ENCODE measurements at regions not wholly inside any gene's neighbourhood (a gene's known extent, or its start where the extent isn't known, plus 50 kb on each side); places are given as distances from the start of the nearest gene placed in this dataset.
A peak's percentile ranks its signal among the peaks of the same experiment; 100 is the strongest.

- BruUV-seq (replicated peaks): no TSS peak
- H3K36me3 ChIP-seq (ENCODE audit: insufficient read depth, low read length, poor library complexity, severe bottlenecking): no peaks in the 10 kb centered on the region
- H3K4me3 ChIP-seq (ENCODE audit: low read depth, low read length, poor library complexity, severe bottlenecking): no peak overlapping the region
- TF ChIP-seq CTCF (conservative IDR thresholded peaks at IDR 0.05; ENCODE audit: low read depth, low read length) (no peak), EZH2 (IDR thresholded peaks at IDR 0.05; ENCODE audit: borderline replicate concordance, low read depth, low read length, poor library complexity, severe bottlenecking) (no peak)
- ChIA-PET CTCF (no interaction called here), POLR2A (ENCODE audit: low non-redundant PET) (interaction anchor here (0.6 kb wide), 1 partner anchor 615 kb away, joined by 3 read pairs; no protein-coding TSS in a partner anchor)
- intact Hi-C loops (cut with micrococcal nuclease; ENCODE audit: unreplicated experiment): no loop called here
- H3K4me1 ChIP-seq (ENCODE audit: insufficient read depth, low read length, poor library complexity, severe bottlenecking): peaks cover 10% of the 10 kb centered on the region
- no peak for DNase-seq (ENCODE audit: low spot score)
- H3K27me3 ChIP-seq (replicated peaks; ENCODE audit: insufficient read depth, low read depth, low read length, poor library complexity): no peaks in the 10 kb centered on the region
- no peak overlapping the region for H3K27ac ChIP-seq (ENCODE audit: low read depth, low read length, poor library complexity, severe bottlenecking)
- H3K9me3 ChIP-seq (ENCODE audit: low read depth, low read length, poor library complexity, severe bottlenecking): no peaks in the 10 kb centered on the region
These were observed 1217.2 kb upstream of the GJE1 start for GRCh38 chr6:140915551-140915950.

- Histone ChIP-seq H3K9me3 (ENCODE audit: low read depth, low read length, poor library complexity, severe bottlenecking) (no peaks in the 10 kb centered on the region), H3K36me3 (ENCODE audit: insufficient read depth, low read length, poor library complexity, severe bottlenecking) (no peaks in the 10 kb centered on the region), H3K4me3 (ENCODE audit: low read depth, low read length, poor library complexity, severe bottlenecking) (no peak overlapping the region), H3K27ac (ENCODE audit: low read depth, low read length, poor library complexity, severe bottlenecking) (no peak overlapping the region), H3K27me3 (replicated peaks; ENCODE audit: insufficient read depth, low read depth, low read length, poor library complexity) (no peaks in the 10 kb centered on the region), H3K4me1 (ENCODE audit: insufficient read depth, low read length, poor library complexity, severe bottlenecking) (peaks cover 10% of the 10 kb centered on the region)
- no TSS peak for BruUV-seq (replicated peaks)
- TF ChIP-seq EZH2 (IDR thresholded peaks at IDR 0.05; ENCODE audit: borderline replicate concordance, low read depth, low read length, poor library complexity, severe bottlenecking) (no peak), CTCF (conservative IDR thresholded peaks at IDR 0.05; ENCODE audit: low read depth, low read length) (0 out of 2 replicates have a peak, but pooled peaks have one; percentile 15)
- peak; percentile 37 for DNase-seq (ENCODE audit: low spot score)
- POLR2A ChIA-PET (ENCODE audit: low non-redundant PET): interaction anchor here (0.6 kb wide), 1 partner anchor 614 kb away, joined by 3 read pairs; no protein-coding TSS in a partner anchor
- intact Hi-C loops (cut with micrococcal nuclease; ENCODE audit: unreplicated experiment): no loop called here
- CTCF ChIA-PET: no interaction called here
These were observed 1217.6 kb upstream of the GJE1 start for GRCh38 chr6:140915103-140915502.

GRCh38 chr6:140912686-140913085 is 1220.0 kb upstream of the GJE1 start:
- Histone ChIP-seq H3K27me3 (replicated peaks; ENCODE audit: insufficient read depth, low read depth, low read length, poor library complexity) (no peaks in the 10 kb centered on the region), H3K4me3 (ENCODE audit: low read depth, low read length, poor library complexity, severe bottlenecking) (no peak overlapping the region), H3K36me3 (ENCODE audit: insufficient read depth, low read length, poor library complexity, severe bottlenecking) (no peaks in the 10 kb centered on the region), H3K27ac (ENCODE audit: low read depth, low read length, poor library complexity, severe bottlenecking) (no peak overlapping the region), H3K9me3 (ENCODE audit: low read depth, low read length, poor library complexity, severe bottlenecking) (no peaks in the 10 kb centered on the region), H3K4me1 (ENCODE audit: insufficient read depth, low read length, poor library complexity, severe bottlenecking) (peaks cover 10% of the 10 kb centered on the region)
- ChIA-PET CTCF (no interaction called here), POLR2A (ENCODE audit: low non-redundant PET) (no interaction called here)
- BruUV-seq (replicated peaks): no TSS peak
- TF ChIP-seq CTCF (conservative IDR thresholded peaks at IDR 0.05; ENCODE audit: low read depth, low read length) (no peak), EZH2 (IDR thresholded peaks at IDR 0.05; ENCODE audit: borderline replicate concordance, low read depth, low read length, poor library complexity, severe bottlenecking) (no peak)
- no peak for DNase-seq (ENCODE audit: low spot score)
- intact Hi-C loops (cut with micrococcal nuclease; ENCODE audit: unreplicated experiment): no loop called here

Data from A673 (cell line).